BLaER1 (cell line): ENCODE measurements at regions not wholly inside any gene's neighbourhood (a gene's known extent, or its start where the extent isn't known, plus 50 kb on each side); places are given as distances from the start of the nearest gene placed in this dataset.
"Not testable (repeated sequence)": the region's sequence is repeated elsewhere in the genome, so short reads cannot be mapped to it uniquely, and the experiment has no call there.

Experiments used
- H3K27ac ChIP-seq: shearing (Covaris generic); formaldehyde crosslinking; 2 replicates; pipeline ENCODE4 v1.8.1; 2022
- H3K27me3 ChIP-seq: shearing (Covaris generic); formaldehyde crosslinking; 2 replicates; pipeline ENCODE4 v1.8.1; 2022
- H3K36me3 ChIP-seq: shearing (Covaris generic); formaldehyde crosslinking; 2 replicates; pipeline ENCODE4 v1.8.1; 2022
- H3K4me1 ChIP-seq: shearing (Covaris generic); formaldehyde crosslinking; 2 replicates; pipeline ENCODE4 v1.8.1; 2022
- H3K4me2 ChIP-seq: shearing (Covaris generic); formaldehyde crosslinking; 2 replicates; pipeline ENCODE4 v1.8.1; 2022
- H3K4me3 ChIP-seq: shearing (Covaris generic); formaldehyde crosslinking; 2 replicates; pipeline ENCODE4 v1.8.1; 2022
- H3K9ac ChIP-seq: shearing (Covaris generic); formaldehyde crosslinking; 2 replicates; pipeline ENCODE4 v1.8.1; 2022
- H3K9me3 ChIP-seq: shearing (Covaris generic); formaldehyde crosslinking; 2 replicates; pipeline ENCODE4 v1.8.1; 2022
- H4K20me1 ChIP-seq: shearing (Covaris generic); formaldehyde crosslinking; 2 replicates; pipeline ENCODE4 v1.8.1; 2022
- Cebpa-rat ChIP-seq: shearing (Covaris generic); IDR thresholded peaks from 2 replicates; pipeline ENCODE4 v1.8.1; 2022

DNA sequence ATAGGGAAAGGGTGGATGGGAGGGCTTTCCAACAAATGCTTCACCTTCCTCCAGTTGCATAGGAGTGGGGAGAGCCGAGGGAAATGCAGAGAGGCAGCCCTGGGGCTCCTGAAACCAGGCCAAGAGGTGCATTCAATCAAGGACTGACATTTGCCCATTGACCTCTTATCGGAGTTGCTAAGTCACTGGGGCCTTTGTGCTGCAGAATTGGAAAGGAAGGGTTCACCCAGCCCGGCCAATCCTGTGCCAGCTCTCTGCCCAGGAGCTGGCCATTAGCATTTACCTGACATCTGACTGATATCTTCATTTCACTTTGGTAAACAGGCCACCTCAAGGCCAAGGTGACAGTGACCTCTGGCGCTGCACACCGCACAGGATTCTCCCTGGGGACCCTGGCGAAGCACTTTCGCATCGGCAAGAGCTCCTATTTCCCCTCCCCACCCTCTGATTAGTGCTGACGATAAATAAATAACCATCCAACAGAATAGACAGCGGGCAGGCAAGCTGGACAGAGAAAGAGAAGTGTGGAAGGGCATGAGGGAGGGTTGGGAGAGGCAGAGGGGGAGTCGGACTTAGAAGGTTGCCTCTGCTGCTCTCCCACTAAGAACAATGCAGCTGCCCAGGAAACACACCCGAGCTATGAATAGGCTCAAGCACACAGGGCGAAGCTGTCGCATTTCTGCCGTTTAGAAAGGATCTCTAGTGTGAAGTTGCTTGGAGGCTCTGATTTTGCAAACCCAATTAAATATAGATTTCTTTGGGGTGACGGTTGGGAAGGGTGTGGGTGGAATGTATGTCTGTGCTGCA is 57.0 kb upstream of the BOD1 start:
- Histone ChIP-seq H3K4me3 (peak overlapping the region; percentile 47), H3K9ac (peak overlapping the region; percentile 67; the same call in 1 of the 2 replicates), H3K27me3 (no peaks in the 10 kb centered on the region)

DNA sequence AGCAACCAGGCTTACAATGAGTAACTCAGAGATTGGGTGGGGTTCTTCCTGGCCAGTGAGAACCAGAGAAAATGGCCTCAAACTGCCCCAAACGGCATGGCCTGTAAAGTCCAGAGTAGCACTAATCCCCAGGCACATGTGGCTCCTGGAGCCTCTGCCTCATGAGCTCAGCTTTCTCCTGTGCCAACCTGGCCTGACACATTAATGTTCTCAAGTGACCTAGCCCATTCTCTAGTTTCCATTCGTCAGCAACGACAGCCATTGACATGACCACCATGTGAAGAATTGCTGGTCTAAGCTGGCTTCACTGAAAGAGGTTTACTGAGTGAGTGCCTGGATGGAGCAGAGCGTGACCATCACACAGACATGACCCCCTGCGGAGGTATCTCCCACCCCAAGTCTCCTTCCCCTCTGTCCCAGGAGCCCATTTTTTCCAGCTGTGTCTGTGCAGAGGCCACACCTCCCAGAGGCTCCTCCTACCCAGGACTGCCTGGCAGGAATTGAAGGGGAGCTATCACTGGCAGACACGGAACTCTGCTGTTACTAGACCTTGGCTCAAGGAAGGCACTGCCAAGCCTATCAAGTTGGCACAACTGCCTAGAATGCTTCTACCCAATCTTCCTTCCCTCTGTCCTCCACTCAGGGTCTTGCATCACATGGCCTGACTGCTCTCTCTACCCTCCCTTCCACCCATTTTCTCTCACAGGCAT is 59.0 kb upstream of the BOD1 start:
- H3K4me1 ChIP-seq, result peaks cover 38% of the 10 kb centered on the region
- no peak overlapping the region for H3K9ac ChIP-seq
- no peaks in the 10 kb centered on the region for H4K20me1 ChIP-seq
- H3K9me3 ChIP-seq, result peaks cover 23% of the 10 kb centered on the region
- no peaks in the 10 kb centered on the region for H3K36me3 ChIP-seq
- no peak for TF ChIP-seq Cebpa-rat
- no peak overlapping the region for H3K4me3 ChIP-seq
- H3K27me3 ChIP-seq, result no peaks in the 10 kb centered on the region
- no peak overlapping the region for H3K4me2 ChIP-seq
- H3K27ac ChIP-seq, result no peak overlapping the region

More for the DNA sequence above, 57.0 kb upstream of the BOD1 start:
- H3K4me2 ChIP-seq, result peak overlapping the region; percentile 86
- peaks cover 47% of the 10 kb centered on the region for H3K4me1 ChIP-seq
- H3K36me3 ChIP-seq, result no peaks in the 10 kb centered on the region
- peak overlapping the region; percentile 59 for H3K27ac ChIP-seq
- no peaks in the 10 kb centered on the region for H4K20me1 ChIP-seq
- H3K9me3 ChIP-seq, result peaks cover 10% of the 10 kb centered on the region; the same call in 1 of the 2 replicates
- TF ChIP-seq Cebpa-rat, result no peak

DNA sequence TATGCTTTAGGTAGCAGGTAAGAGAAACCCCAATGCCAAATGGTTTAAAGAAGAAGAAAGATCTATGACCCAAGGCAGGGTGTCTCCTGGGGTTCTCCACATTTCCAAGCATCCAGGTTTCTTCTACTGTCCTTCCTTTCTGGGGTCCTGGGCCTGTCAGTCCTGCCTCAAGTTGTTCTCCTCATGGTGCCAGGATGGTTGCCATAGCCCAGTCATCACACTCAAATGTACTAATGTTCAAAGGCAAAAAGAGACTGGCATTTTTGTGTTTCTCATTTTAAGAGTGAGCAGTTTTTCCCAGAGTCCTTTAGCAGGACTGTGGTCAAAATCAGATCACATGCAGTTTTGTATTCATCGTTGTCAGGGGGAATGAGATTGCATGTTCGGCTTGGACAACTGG is 59.9 kb upstream of the BOD1 start:
- Histone ChIP-seq H3K36me3 (no peaks in the 10 kb centered on the region), H3K4me3 (no peak overlapping the region), H3K9ac (no peak overlapping the region), H3K4me1 (peaks cover 46% of the 10 kb centered on the region), H3K27ac (no peak overlapping the region), H4K20me1 (no peaks in the 10 kb centered on the region), H3K9me3 (peaks cover 23% of the 10 kb centered on the region), H3K27me3 (no peaks in the 10 kb centered on the region), H3K4me2 (no peak overlapping the region)
- TF ChIP-seq Cebpa-rat, result no peak

DNA sequence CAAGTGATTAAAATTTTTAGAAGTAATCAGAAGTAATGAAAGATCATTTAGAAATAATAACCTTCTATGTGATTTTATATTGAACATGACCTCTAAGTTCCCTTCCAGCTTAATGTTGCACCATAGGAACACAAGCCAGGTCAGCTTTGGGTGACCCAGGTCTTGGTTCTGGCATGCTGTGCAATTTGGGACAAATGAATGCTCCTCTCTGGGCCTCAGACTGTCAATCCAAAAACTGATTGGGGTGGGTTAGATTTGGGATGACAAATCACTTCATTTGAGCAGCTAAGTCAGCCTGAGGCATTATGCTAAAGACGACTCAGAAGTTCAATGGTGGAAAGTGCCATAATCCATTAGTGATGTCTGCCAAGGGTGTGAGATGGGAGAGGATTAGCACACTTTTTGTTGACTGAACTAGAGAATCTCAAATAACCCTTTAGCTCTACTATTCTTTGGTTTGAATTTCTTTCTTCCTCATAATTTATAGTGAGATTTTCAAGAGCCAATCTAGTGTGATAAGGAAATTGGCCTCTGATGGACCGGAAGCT is 60.7 kb upstream of the BOD1 start:
- no peaks in the 10 kb centered on the region for H4K20me1 ChIP-seq
- H3K9ac ChIP-seq, result no peak overlapping the region
- H3K27me3 ChIP-seq, result no peaks in the 10 kb centered on the region
- no peaks in the 10 kb centered on the region for H3K36me3 ChIP-seq
- TF ChIP-seq Cebpa-rat, result no peak
- peaks cover 40% of the 10 kb centered on the region for H3K4me1 ChIP-seq
- no peak overlapping the region for H3K4me3 ChIP-seq
- H3K4me2 ChIP-seq, result no peak overlapping the region
- H3K27ac ChIP-seq, result no peak overlapping the region
- peaks cover 23% of the 10 kb centered on the region for H3K9me3 ChIP-seq

DNA sequence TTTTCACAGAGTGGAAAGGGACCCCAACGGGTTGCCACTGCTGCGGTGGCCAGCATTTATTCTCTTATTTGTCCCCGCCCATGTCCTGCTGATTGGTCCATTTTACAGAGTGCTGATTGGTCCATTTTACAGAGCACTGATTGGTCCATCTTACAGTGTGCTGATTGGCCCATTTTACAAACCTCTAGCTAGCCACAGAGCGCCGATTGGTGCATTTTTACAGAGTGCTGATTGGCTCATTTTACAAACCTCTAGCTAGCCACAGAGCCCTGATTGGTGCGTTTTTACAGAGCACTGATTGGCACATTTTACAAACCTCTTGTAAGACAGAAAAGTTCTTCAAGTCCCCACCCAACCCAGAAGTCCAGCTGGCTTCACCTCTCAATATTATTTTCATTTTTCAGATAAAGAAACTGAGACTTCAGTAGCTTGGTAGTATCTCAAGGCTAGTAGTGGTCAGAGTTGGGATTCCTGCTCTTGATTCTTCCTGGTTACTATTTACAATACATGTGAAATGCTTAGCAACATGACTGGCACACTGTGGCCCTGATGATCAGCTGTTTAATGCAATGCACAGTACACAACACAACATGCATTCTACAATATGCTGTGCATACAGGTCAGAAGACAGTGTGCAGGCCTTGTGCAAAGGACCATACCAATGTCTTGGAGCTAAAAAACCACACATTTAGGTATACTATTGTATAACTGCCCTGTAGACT is 63.6 kb upstream of the BOD1 start:
- peaks cover 15% of the 10 kb centered on the region for H3K4me1 ChIP-seq
- H3K36me3 ChIP-seq, result no peaks in the 10 kb centered on the region
- peak overlapping the region; percentile 39 for H3K4me2 ChIP-seq
- no peaks in the 10 kb centered on the region for H4K20me1 ChIP-seq
- no peaks in the 10 kb centered on the region for H3K27me3 ChIP-seq
- H3K9ac ChIP-seq, result no peak overlapping the region
- peaks cover 29% of the 10 kb centered on the region for H3K9me3 ChIP-seq
- no peak overlapping the region for H3K4me3 ChIP-seq
- no peak overlapping the region for H3K27ac ChIP-seq
- no peak for TF ChIP-seq Cebpa-rat

DNA sequence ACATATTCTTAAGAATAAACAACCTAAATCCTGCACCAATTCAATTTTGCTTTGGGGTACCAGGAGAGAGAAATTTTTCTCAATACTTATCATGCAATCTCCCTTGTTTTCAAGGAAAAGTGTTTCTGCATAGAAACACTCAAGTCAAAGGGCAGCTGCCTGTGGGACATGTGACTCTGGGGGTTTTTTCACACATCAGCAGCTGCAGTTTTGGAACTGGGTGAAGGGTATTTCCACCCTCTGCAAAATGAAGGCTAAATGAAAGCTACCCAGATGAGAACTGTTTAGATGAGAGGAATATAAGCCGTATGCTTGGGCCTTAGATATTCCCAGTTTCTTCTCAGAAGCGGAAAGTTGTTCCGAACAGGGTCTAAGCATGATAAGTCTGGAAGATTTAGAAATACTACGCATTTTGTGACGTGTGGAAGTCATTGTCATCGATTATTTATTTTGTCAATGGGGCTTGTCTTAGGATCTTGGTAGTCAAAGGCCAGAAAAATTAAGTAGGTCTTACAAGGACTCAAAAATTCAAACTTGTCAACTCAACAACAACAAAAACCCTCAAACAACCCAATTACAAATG is 64.3 kb upstream of the BOD1 start:
- TF ChIP-seq Cebpa-rat, result no peak
- Histone ChIP-seq H3K9ac (no peak overlapping the region), H3K27me3 (no peaks in the 10 kb centered on the region), H3K4me1 (peaks cover 15% of the 10 kb centered on the region), H3K4me3 (no peak overlapping the region), H3K4me2 (peak overlapping the region; percentile 39), H3K27ac (no peak overlapping the region), H3K36me3 (no peaks in the 10 kb centered on the region), H3K9me3 (peaks cover 27% of the 10 kb centered on the region), H4K20me1 (no peaks in the 10 kb centered on the region)

DNA sequence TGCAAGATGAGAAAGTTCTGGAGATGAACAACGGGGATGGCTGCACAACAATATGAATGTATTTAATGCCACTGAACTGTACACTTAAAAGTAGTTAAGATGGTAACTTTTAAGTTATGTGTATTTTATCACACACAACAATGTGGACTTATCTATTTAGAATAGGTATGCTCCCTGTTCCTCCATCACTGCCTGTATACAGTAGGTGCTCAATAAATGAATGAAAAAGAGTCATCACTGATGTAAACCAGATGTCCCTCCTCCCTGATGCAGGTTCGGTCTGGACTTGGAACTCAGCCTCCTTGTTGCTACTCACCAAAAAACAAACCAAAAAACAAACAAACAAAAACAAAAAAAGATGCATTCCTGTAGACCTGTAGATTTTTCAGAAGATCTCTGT is 65.9 kb upstream of the BOD1 start:
- Histone ChIP-seq H3K9ac (no peak overlapping the region), H4K20me1 (no peaks in the 10 kb centered on the region), H3K36me3 (no peaks in the 10 kb centered on the region), H3K27me3 (no peaks in the 10 kb centered on the region), H3K4me2 (no peak overlapping the region), H3K27ac (no peak overlapping the region), H3K9me3 (peaks cover 23% of the 10 kb centered on the region), H3K4me1 (peaks cover 22% of the 10 kb centered on the region), H3K4me3 (no peak overlapping the region)
- no peak for TF ChIP-seq Cebpa-rat

DNA sequence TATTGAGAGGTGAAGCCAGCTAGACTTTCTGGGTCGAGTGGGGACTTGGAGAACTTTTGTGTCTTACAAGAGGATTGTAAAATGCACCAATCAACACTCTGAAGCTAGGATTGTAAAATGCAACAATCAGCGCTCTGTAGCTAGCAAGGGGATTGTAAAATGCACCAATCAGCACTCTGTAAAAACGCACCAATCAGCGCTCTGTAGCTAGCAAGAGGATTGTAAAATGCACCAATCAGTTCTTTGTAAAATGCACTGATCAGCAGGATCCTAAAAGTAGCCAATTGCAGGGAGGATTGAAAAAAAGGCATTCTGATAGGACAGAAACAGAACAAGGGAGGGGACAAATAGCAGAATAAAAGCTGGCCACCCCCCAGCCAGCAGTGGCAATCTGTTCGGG is 68.1 kb upstream of the BOD1 start:
- not testable (repeated sequence) for H4K20me1 ChIP-seq, H3K9ac ChIP-seq, H3K36me3 ChIP-seq, H3K4me3 ChIP-seq, H3K4me2 ChIP-seq, H3K27ac ChIP-seq, H3K27me3 ChIP-seq
- Histone ChIP-seq H3K4me1 (peaks cover 45% of the 10 kb centered on the region), H3K9me3 (peaks cover 15% of the 10 kb centered on the region)

DNA sequence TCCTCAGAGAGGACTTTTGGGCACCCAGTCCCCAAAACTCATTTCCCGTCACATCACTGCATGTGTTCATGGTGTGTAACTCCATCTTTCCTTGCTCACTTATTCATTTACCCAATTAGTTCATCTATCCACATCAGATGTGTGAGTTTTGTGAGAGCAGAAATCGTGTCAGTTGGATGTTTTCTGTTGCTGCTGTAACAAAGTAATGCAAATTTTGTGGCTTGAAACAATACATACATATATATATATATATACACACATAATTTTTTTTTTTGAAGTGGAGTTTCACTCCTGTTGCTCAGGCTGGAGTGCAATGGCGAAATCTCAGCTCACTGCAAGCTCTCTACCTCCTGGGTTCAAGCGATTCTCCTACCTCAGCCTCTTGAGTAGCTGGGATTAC is 70.5 kb upstream of the BOD1 start:
- no peak overlapping the region for H3K9ac ChIP-seq
- no peak overlapping the region for H3K4me3 ChIP-seq
- peaks cover 45% of the 10 kb centered on the region for H3K4me1 ChIP-seq
- TF ChIP-seq Cebpa-rat, result no peak
- no peaks in the 10 kb centered on the region for H3K36me3 ChIP-seq
- H3K9me3 ChIP-seq, result peaks cover 10% of the 10 kb centered on the region
- no peak overlapping the region for H3K27ac ChIP-seq
- H4K20me1 ChIP-seq, result no peaks in the 10 kb centered on the region
- H3K27me3 ChIP-seq, result no peaks in the 10 kb centered on the region
- H3K4me2 ChIP-seq, result no peak overlapping the region
